Hematopoietic multipotent progenitor cell (in vitro differentiated cells): ENCODE measurements at regions not wholly inside any gene's neighbourhood (a gene's known extent, or its start where the extent isn't known, plus 50 kb on each side); places are given as distances from the start of the nearest gene placed in this dataset.

ENCODE experiments used
- DNase-seq, 3 donors: peaks; one replicate each; pipeline ENCODE4 v3.0.0-alpha.2; 2011 to 2015; ENCODE audit warnings: low read depth in 2 of 3, low spot score in 2 of 3

- peak in 1 of 3 donors; percentile 35 for DNase-seq
Observed at GRCh38 chr3:912717-913116, 180.1 kb upstream of the CNTN6 start.

- DNase-seq: no peak
Observed at GRCh38 chr3:923161-923910, 169.5 kb upstream of the CNTN6 start.

GRCh38 chr3:930866-931265 lies 162.0 kb upstream of the CNTN6 start:
- DNase-seq: no peak

- no peak for DNase-seq
Observed at GRCh38 chr3:933326-933725, 159.5 kb upstream of the CNTN6 start.

- DNase-seq: no peak
Observed at GRCh38 chr3:944786-945185, 148.0 kb upstream of the CNTN6 start.

- DNase-seq: no peak
Observed at GRCh38 chr3:945738-946137, 147.1 kb upstream of the CNTN6 start.

GRCh38 chr3:952906-953305 lies 139.9 kb upstream of the CNTN6 start:
- DNase-seq: no peak

- DNase-seq: no peak
Observed at GRCh38 chr3:963255-963654, 129.6 kb upstream of the CNTN6 start.

GRCh38 chr3:963755-964154 lies 129.1 kb upstream of the CNTN6 start:
- DNase-seq: no peak

GRCh38 chr3:965826-966225 lies 127.0 kb upstream of the CNTN6 start:
- DNase-seq: no peak

- DNase-seq: no peak
Observed at GRCh38 chr3:966341-966740, 126.5 kb upstream of the CNTN6 start.

- no peak for DNase-seq
Observed at GRCh38 chr3:973340-973739, 119.5 kb upstream of the CNTN6 start.

GRCh38 chr3:976006-976405 lies 116.8 kb upstream of the CNTN6 start:
- DNase-seq: no peak

GRCh38 chr3:981156-981555 lies 111.7 kb upstream of the CNTN6 start:
- peak in 1 of 3 donors; percentile 17 for DNase-seq

GRCh38 chr3:988785-989184 lies 104.0 kb upstream of the CNTN6 start:
- peak in 2 of 3 donors; percentile 62 to 92 for DNase-seq

- peak in 1 of 3 donors; percentile 44 for DNase-seq
Observed at GRCh38 chr3:992871-993270, 100.0 kb upstream of the CNTN6 start.

GRCh38 chr3:1002010-1002409 lies 90.8 kb upstream of the CNTN6 start:
- DNase-seq: no peak

- DNase-seq: no peak
Observed at GRCh38 chr3:1007866-1008265, 85.0 kb upstream of the CNTN6 start.

- DNase-seq: no peak
Observed at GRCh38 chr3:1010228-1010627, 82.6 kb upstream of the CNTN6 start.

- no peak for DNase-seq
Observed at GRCh38 chr3:1015826-1016225, 77.0 kb upstream of the CNTN6 start.

- no peak for DNase-seq
Observed at GRCh38 chr3:1017870-1018269, 75.0 kb upstream of the CNTN6 start.

GRCh38 chr3:1019157-1019556 lies 73.7 kb upstream of the CNTN6 start:
- DNase-seq: no peak

GRCh38 chr3:1026395-1026794 lies 66.4 kb upstream of the CNTN6 start:
- no peak for DNase-seq
